Karpas-422 (cell line): ENCODE measurements at regions not wholly inside any gene's neighbourhood (a gene's known extent, or its start where the extent isn't known, plus 50 kb on each side); places are given as distances from the start of the nearest gene placed in this dataset.

Source experiments
- DNase-seq: peaks from one replicate; pipeline ENCODE4 v3.0.0-alpha.2; 2015
- H2AFZ ChIP-seq: fragments of 200-600 bp; sonication (generic); 2 replicates; pipeline ENCODE4 v1.6.1; 2014; ENCODE audit warnings: antibody characterized with exemption, low read length, mixed read lengths
- H3K27ac ChIP-seq: fragments of 200-600 bp; sonication (generic); 2 replicates; pipeline ENCODE4 v1.5.1; 2014; ENCODE audit warnings: mild to moderate bottlenecking, low read length, moderate library complexity
- H3K27me3 ChIP-seq: fragments of 200-600 bp; sonication (generic); 2 replicates; pipeline ENCODE4 v1.6.1; 2014; ENCODE audit warnings: low read length, mixed read lengths
- H3K36me3 ChIP-seq: fragments of 200-600 bp; sonication (generic); 2 replicates; pipeline ENCODE4 v1.6.1; 2014; ENCODE audit warnings: low read length, mixed read lengths; ENCODE audit not compliant: insufficient read depth
- H3K4me1 ChIP-seq: fragments of 200-600 bp; sonication (generic); 2 replicates; pipeline ENCODE4 v1.6.1; 2014; ENCODE audit warnings: mild to moderate bottlenecking, low read length, mixed read lengths
- H3K4me2 ChIP-seq: fragments of 200-600 bp; sonication (generic); 2 replicates; pipeline ENCODE4 v1.6.1; 2014; ENCODE audit warnings: low read length, low read depth, mild to moderate bottlenecking; ENCODE audit not compliant: poor library complexity, severe bottlenecking
- H3K4me3 ChIP-seq: fragments of 200-600 bp; sonication (generic); 2 replicates; pipeline ENCODE4 v1.5.1; 2014; ENCODE audit warnings: mild to moderate bottlenecking, antibody characterized with exemption, low read length, mixed read lengths
- H3K79me2 ChIP-seq: fragments of 200-600 bp; sonication (generic); 2 replicates; pipeline ENCODE4 v1.6.1; 2014; ENCODE audit warnings: mild to moderate bottlenecking, low read length, mixed read lengths
- H3K9ac ChIP-seq: fragments of 200-600 bp; sonication (generic); 2 replicates; pipeline ENCODE4 v1.6.0; 2014; ENCODE audit warnings: low read length
- H3K9me2 ChIP-seq: fragments of 200-600 bp; sonication (generic), shearing (Covaris generic); replicated peaks from 2 replicates; pipeline ENCODE4 v1.6.0; 2014; ENCODE audit warnings: mild to moderate bottlenecking, low read length, moderate library complexity; ENCODE audit not compliant: insufficient read depth
- H3K9me3 ChIP-seq: fragments of 300-700, 200-600 bp; sonication (generic); 2 replicates; pipeline ENCODE4 v1.6.1; 2014; ENCODE audit warnings: low read length, mixed read lengths
- H4K20me1 ChIP-seq: fragments of 200-600 bp; sonication (generic); 2 replicates; pipeline ENCODE4 v1.6.1; 2014; ENCODE audit warnings: mild to moderate bottlenecking, antibody characterized with exemption, low read length, low read depth; ENCODE audit not compliant: insufficient read depth

GRCh38 chr5:135710045-135710675 lies 124.3 kb upstream of the SLC25A48 start:
- H3K9ac ChIP-seq = no peak overlapping the region
- H3K4me2 ChIP-seq = no peak overlapping the region

GRCh38 chr5:135709208-135709575 lies 125.3 kb upstream of the SLC25A48 start:
- H3K79me2 ChIP-seq = no peaks in the 10 kb centered on the region
- no peaks in the 10 kb centered on the region for H3K36me3 ChIP-seq
- H3K4me3 ChIP-seq = no peak overlapping the region
- no peak overlapping the region for H3K27ac ChIP-seq
- no peaks in the 10 kb centered on the region for H3K9me3 ChIP-seq
- H3K4me1 ChIP-seq = peaks cover 10% of the 10 kb centered on the region; the same call in 1 of the 2 replicates
- no peak overlapping the region for H3K4me2 ChIP-seq
- no peak overlapping the region for H3K9ac ChIP-seq
- no peak for DNase-seq
- no peaks in the 10 kb centered on the region for H3K9me2 ChIP-seq
- H3K27me3 ChIP-seq = no peaks in the 10 kb centered on the region
- no peak overlapping the region for H2AFZ ChIP-seq
- H4K20me1 ChIP-seq = no peaks in the 10 kb centered on the region

More at GRCh38 chr5:135710045-135710675, 124.3 kb upstream of the SLC25A48 start:
- Histone ChIP-seq H3K36me3 (no peaks in the 10 kb centered on the region), H3K4me1 (peaks cover 10% of the 10 kb centered on the region; the same call in 1 of the 2 replicates), H3K9me3 (no peaks in the 10 kb centered on the region), H3K27me3 (no peaks in the 10 kb centered on the region), H3K4me3 (no peak overlapping the region), H4K20me1 (no peaks in the 10 kb centered on the region), H2AFZ (no peak overlapping the region), H3K79me2 (no peaks in the 10 kb centered on the region), H3K9me2 (no peaks in the 10 kb centered on the region), H3K27ac (no peak overlapping the region)
- DNase-seq = no peak

- H4K20me1 ChIP-seq = no peaks in the 10 kb centered on the region
- no peaks in the 10 kb centered on the region for H3K36me3 ChIP-seq
- no peak overlapping the region for H3K27ac ChIP-seq
- no peak overlapping the region for H3K4me3 ChIP-seq
- H3K9me3 ChIP-seq = no peaks in the 10 kb centered on the region
- H3K4me1 ChIP-seq = peaks cover 5% of the 10 kb centered on the region; the same call in 1 of the 2 replicates
- no peak for DNase-seq
- no peak overlapping the region for H3K9ac ChIP-seq
- H2AFZ ChIP-seq = no peak overlapping the region
- no peaks in the 10 kb centered on the region for H3K79me2 ChIP-seq
- no peak overlapping the region for H3K4me2 ChIP-seq
- H3K9me2 ChIP-seq = no peaks in the 10 kb centered on the region
- no peaks in the 10 kb centered on the region for H3K27me3 ChIP-seq
Measured at GRCh38 chr5:135708481-135709207, 125.8 kb upstream of the SLC25A48 start.

- no peak for DNase-seq
- Histone ChIP-seq H3K4me3 (no peak overlapping the region), H3K9me2 (no peaks in the 10 kb centered on the region), H3K36me3 (no peaks in the 10 kb centered on the region), H3K9me3 (no peaks in the 10 kb centered on the region), H3K4me1 (peaks cover 5% of the 10 kb centered on the region; the same call in 1 of the 2 replicates), H2AFZ (no peak overlapping the region), H3K79me2 (no peaks in the 10 kb centered on the region), H3K4me2 (no peak overlapping the region), H3K27me3 (no peaks in the 10 kb centered on the region), H4K20me1 (no peaks in the 10 kb centered on the region), H3K9ac (no peak overlapping the region), H3K27ac (no peak overlapping the region)
Measured at GRCh38 chr5:135707302-135707701, 127.2 kb upstream of the SLC25A48 start.

GRCh38 chr5:135706893-135707292 lies 127.6 kb upstream of the SLC25A48 start:
- no peak overlapping the region for H3K4me2 ChIP-seq
- no peaks in the 10 kb centered on the region for H3K9me3 ChIP-seq
- H3K9ac ChIP-seq = no peak overlapping the region
- H3K27ac ChIP-seq = no peak overlapping the region
- DNase-seq = no peak
- H3K4me3 ChIP-seq = no peak overlapping the region
- no peaks in the 10 kb centered on the region for H3K27me3 ChIP-seq
- no peaks in the 10 kb centered on the region for H4K20me1 ChIP-seq
- H3K36me3 ChIP-seq = no peaks in the 10 kb centered on the region
- H3K4me1 ChIP-seq = peaks cover 5% of the 10 kb centered on the region; the same call in 1 of the 2 replicates
- H3K79me2 ChIP-seq = no peaks in the 10 kb centered on the region
- H3K9me2 ChIP-seq = no peaks in the 10 kb centered on the region
- H2AFZ ChIP-seq = no peak overlapping the region

DNA sequence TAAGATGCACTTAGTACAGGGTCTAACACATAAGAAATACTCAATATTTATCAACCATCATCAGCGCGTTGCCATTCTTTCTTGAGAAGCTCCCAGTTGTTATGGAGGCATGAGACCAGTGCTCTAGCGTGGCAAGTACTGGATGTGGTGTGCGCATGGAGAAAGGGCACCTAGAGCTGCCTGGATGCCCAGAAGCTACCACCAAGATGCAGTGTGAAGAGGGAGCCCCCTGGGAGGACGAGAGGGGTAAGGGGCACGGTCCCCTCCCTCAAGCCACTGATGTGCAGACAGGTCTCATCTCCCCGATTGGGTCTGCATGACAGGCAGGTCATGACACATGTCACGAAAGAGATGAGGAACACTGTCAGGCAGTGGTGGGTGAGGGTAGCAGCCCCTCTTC lies 127.7 kb upstream of the CXCL14 start:
- no peak for DNase-seq
- Histone ChIP-seq H3K36me3 (no peaks in the 10 kb centered on the region), H3K27ac (no peak overlapping the region), H3K9me2 (no peaks in the 10 kb centered on the region), H3K79me2 (no peaks in the 10 kb centered on the region), H3K9me3 (no peaks in the 10 kb centered on the region), H3K4me1 (peaks cover 5% of the 10 kb centered on the region; the same call in 1 of the 2 replicates), H3K9ac (no peak overlapping the region), H3K4me3 (no peak overlapping the region), H4K20me1 (no peaks in the 10 kb centered on the region), H2AFZ (no peak overlapping the region), H3K4me2 (no peak overlapping the region), H3K27me3 (no peaks in the 10 kb centered on the region)

DNA sequence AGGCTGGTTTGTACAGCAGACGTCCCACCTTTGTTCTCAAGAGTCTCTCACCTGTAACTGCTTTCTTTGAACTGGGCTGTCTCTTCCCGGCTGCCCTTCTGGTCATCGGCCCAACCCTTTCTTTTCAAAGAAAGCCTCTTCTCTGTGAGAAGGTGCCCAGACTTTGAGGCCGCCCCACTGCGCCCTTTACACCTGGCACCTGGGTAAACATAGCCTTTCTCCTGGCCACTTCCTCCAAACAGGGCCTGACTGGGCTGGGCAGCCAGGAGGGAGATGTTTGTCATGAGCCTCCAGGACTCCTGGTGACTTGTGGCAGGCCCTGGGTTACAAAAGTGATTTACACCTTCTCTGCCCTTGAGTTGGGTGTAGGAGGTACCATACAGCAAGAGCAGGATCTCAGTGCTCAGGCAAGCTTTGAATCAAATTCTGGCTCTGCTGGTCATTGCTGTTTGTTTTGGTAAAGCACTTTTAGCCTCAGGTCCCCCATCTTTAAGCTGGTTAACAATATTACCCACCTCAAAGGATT lies 127.2 kb upstream of the CXCL14 start:
- H3K9ac ChIP-seq = no peak overlapping the region

DNA sequence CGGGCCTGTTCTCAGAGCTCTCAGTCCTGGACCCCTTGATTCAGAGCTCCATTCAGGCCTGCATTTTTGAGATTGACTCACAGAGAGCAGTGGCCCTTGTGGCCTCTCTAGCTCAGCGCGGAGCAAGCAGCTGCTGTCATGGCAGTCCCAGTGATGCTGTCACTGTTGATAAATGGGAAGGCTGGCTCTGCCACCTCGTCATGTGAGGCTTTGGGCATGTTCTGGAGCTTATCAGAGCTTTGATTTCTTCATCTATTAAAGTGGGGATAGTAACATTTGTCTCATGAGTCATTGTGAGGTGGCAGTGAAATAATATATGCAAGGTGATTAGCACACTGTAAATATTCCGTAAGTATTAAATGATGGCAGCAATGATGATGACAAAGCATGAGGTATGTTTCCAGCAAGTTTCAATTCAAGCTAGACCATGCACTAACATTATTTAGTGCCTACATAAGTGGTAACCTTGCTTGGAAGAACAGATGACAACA lies 126.4 kb upstream of the CXCL14 start:
- no peak for DNase-seq
- no peak overlapping the region for H3K4me3 ChIP-seq
- H3K27me3 ChIP-seq = no peaks in the 10 kb centered on the region
- no peaks in the 10 kb centered on the region for H3K36me3 ChIP-seq
- no peak overlapping the region for H3K27ac ChIP-seq
- H3K79me2 ChIP-seq = no peaks in the 10 kb centered on the region
- H3K9me2 ChIP-seq = no peaks in the 10 kb centered on the region
- no peak overlapping the region for H2AFZ ChIP-seq
- H3K9me3 ChIP-seq = no peaks in the 10 kb centered on the region
- H3K9ac ChIP-seq = no peak overlapping the region
- H3K4me1 ChIP-seq = peaks cover 5% of the 10 kb centered on the region; the same call in 1 of the 2 replicates
- H3K4me2 ChIP-seq = no peak overlapping the region
- no peaks in the 10 kb centered on the region for H4K20me1 ChIP-seq

More for the DNA sequence above, 127.2 kb upstream of the CXCL14 start:
- no peaks in the 10 kb centered on the region for H3K27me3 ChIP-seq
- no peak overlapping the region for H3K4me2 ChIP-seq
- no peak overlapping the region for H3K27ac ChIP-seq
- no peak for DNase-seq
- H4K20me1 ChIP-seq = no peaks in the 10 kb centered on the region
- H3K79me2 ChIP-seq = no peaks in the 10 kb centered on the region
- H2AFZ ChIP-seq = no peak overlapping the region
- H3K36me3 ChIP-seq = no peaks in the 10 kb centered on the region
- H3K4me3 ChIP-seq = no peak overlapping the region
- peaks cover 5% of the 10 kb centered on the region; the same call in 1 of the 2 replicates for H3K4me1 ChIP-seq
- no peaks in the 10 kb centered on the region for H3K9me2 ChIP-seq
- H3K9me3 ChIP-seq = no peaks in the 10 kb centered on the region
